NCI-H1436 (cell line): ENCODE measurements at regions not wholly inside any gene's neighbourhood (a gene's known extent, or its start where the extent isn't known, plus 50 kb on each side); places are given as distances from the start of the nearest gene placed in this dataset.

Source experiments
- DNase-seq: peaks from one replicate; lab custom pipeline; 2025; lab: John Stamatoyannopoulos, UW

DNA sequence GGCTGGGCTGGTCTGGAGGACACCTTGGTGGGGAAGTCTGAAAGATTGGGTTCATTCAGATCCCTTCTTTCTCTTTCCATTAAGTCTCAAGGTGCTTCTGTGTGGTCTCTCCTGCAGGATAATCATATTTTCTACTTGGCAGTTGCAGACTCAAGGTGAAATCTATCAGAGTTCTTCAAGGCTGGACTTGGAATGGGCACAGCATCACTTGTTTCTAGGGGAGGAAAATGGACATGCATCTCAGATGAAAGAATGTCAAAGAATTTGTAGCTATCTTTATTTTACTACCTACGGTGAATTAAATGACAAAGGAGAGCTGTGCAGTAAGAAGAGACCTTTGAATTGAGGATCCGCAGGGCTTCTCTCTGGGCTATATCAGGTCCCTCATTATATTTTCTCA, 69.8 kb upstream of the PAPPA start:
- no peak for DNase-seq

- no peak for DNase-seq
These were observed 69.1 kb upstream of the PAPPA start for GRCh38 chr9:116084497-116084896.

GRCh38 chr9:116087246-116087645, 66.3 kb upstream of the PAPPA start:
- no peak for DNase-seq

DNA sequence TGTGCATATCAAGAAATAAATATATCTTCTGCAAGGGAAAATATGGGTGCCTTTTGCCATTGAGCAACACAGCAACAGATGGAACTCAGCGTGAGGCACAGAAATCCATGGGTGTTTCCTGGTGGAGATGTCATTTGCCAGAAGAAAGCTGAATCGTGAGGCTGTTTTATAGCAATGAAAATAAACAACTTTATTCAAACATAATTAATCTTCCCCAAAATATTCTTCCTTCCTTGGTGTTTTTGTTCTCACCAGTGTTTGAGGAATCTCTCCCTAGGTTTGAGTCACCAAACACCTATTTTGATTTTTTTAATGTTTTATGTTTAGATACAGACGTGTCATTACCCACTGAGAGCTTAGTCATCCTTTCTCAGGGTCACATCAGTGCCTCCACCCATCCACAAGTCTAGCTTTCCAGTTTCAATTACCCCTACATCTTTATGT, 65.8 kb upstream of the PAPPA start:
- no peak for DNase-seq

DNA sequence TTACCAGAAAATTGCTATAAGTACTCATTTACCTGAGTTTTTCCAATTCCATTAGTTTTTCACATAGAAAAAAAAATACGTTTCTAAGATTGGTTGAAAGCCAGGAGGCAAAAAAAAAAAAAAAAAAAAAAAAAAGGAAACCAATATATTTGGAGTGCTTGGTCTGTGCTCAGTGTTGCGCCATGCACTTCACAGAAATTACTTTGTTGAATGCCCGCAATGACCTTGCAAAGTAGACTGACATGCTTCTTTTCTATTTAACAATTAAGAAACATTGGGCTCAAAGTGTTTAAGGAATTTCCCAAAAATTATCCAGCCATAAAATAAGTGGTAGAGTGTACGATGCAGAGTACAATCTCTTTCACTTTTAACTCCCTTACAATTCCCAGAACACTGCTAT, 65.2 kb upstream of the PAPPA start:
- DNase-seq = no peak

DNA sequence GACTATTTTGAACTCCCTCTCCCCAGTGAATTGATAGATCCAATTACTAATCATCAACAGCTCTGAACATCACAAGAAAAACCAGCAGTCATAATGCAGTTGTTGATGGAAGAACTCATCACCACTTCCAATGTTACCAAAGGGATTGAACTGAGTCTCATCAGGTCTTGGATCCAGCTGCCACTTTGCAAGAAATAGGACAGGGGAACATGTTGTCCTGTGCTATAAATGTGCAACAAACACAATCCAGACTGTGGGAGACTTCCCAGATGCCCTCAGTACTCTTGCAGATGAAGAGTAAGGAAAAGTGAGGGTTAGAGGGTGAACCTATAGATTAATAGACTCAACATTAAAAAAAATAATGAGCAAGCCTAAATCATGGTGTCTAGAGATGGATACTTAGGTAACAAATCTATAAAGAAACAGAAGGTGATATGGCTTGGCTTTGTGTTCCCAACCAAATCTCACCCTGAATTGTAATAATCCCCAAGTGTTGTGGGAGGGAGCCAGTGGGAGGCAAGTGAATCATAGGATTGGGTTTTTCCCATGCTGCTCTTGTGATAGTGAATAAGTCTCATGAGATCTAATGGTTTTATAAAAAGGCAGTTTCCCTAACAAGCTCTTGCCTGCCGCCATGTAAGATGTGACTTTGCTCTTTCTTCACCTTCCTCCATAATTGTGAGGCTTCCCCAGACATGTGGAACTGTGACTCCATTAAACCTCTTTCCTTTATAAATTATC, 63.4 kb upstream of the PAPPA start:
- DNase-seq = no peak

- no peak for DNase-seq
These were observed 58.7 kb upstream of the PAPPA start for GRCh38 chr9:116094846-116095245.

- DNase-seq = no peak
These were observed 58.2 kb upstream of the PAPPA start for GRCh38 chr9:116095403-116095802.

DNA sequence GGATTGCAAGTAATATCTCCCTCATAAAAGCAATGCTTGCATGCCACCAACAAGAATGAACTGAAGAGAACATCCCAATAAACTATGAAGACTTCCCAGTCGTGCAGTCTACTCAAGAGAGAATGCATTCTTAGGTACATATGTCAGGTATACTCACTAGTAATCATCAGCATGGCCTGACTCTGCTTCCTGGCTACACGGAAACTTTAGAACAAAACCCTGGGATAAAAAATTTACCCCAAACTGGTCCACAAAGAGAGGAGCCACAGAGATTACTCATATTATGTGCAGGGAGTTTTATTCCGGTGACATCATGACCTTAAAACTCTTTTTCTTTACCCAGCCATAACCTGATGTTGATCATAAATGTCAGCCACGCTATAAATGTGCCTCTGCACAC, 57.5 kb upstream of the PAPPA start:
- DNase-seq = no peak

DNA sequence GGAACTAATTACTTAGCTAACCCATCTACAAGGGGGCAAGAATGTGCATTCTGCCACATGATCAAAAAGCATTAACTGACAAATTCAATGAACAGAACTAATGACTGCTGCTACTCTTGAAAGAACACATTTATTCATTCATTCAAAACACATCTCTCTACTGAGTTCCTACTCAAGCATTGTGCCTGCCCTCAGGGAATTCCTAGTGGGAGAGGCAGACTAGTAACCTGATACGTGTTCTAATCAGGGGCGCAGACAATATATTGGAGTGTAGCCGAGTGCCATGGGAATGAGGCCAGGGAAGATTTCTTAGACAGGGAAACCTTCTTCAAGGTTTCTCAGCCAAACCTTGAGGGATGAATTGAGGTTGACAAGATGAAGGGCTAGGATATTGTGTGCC, 56.7 kb upstream of the PAPPA start:
- DNase-seq = no peak

GRCh38 chr9:116098476-116098875, 55.1 kb upstream of the PAPPA start:
- no peak for DNase-seq

DNA sequence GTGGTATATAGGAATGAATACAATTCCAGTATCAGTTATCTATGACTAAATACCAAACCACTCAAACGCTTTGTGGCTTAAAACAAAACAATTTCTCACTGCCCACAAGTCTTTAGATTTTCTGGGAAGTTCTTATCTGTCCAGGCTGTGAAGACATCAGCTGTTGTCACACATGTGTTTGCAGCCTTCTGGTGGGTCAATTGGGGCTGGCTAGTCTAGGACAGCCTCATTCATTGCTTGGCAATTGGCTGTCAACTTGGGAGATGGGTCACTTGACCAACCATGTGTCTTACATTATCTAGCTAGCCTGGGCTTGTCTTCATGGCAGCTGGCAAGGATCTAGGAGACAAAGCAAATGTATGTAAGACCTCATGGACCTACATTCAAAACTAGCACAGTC, 53.8 kb upstream of the PAPPA start:
- no peak for DNase-seq

- DNase-seq = no peak
These were observed 52.9 kb upstream of the PAPPA start for GRCh38 chr9:116100711-116101121.

GRCh38 chr9:116101516-116101915, 52.1 kb upstream of the PAPPA start:
- no peak for DNase-seq

DNA sequence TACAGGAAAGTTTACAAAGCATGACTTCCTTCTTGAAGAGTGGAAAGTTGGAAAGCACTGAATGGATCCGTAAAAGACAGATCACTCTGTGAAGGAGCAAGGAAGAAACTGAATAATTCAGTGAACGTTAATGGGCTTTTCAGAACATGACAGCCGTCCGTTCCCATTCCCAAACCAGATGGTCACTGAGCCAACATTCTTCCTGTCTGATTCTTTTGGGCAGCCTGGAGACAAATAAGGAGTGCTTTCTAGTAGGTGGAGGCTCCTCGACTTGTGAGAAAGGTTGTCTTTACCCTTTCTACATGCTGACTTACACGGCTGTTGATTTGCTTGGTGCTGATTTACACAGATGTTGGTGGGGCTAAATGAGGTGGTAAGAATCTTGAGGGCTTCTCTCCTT, 51.0 kb upstream of the PAPPA start:
- no peak for DNase-seq
